ENCODE measurements at regions not wholly inside any gene's neighbourhood (a gene's known extent, or its start where the extent isn't known, plus 50 kb on each side); places are given as distances from the start of the nearest gene placed in this dataset.
"Not testable (repeated sequence)": the region's sequence is repeated elsewhere in the genome, so short reads cannot be mapped to it uniquely, and the experiment has no call there.

DNA sequence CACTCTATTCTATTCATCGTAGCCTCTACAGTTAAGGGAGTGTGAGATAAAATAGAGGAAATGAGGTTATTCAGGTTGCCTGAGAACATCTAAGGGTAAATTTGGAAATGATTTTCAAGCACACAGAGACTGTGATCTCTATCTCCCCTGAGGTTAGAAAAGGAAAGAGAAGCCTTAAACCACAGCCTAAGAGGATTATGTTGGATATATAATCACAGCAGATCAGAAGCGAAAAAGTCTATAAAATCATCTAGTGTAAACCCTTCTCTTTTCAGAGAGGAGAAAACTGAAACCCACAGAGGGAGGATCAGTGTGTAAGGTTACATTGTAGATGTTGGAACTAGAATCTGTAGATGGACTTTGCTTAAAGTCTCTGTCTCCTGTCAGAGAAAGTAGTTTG lies 90.6 kb upstream of the SEMA3E start:
- no peak for DNase-seq (ENCODE audit: low read depth, low spot score)
- no peak overlapping the region for H3K4me3 ChIP-seq (ENCODE audit: low read depth, low read length)
- in situ Hi-C loops (cut with HindIII; ENCODE audit: low sequenced_read_pairs), result no loop called here
- TF ChIP-seq, protein P1, sequence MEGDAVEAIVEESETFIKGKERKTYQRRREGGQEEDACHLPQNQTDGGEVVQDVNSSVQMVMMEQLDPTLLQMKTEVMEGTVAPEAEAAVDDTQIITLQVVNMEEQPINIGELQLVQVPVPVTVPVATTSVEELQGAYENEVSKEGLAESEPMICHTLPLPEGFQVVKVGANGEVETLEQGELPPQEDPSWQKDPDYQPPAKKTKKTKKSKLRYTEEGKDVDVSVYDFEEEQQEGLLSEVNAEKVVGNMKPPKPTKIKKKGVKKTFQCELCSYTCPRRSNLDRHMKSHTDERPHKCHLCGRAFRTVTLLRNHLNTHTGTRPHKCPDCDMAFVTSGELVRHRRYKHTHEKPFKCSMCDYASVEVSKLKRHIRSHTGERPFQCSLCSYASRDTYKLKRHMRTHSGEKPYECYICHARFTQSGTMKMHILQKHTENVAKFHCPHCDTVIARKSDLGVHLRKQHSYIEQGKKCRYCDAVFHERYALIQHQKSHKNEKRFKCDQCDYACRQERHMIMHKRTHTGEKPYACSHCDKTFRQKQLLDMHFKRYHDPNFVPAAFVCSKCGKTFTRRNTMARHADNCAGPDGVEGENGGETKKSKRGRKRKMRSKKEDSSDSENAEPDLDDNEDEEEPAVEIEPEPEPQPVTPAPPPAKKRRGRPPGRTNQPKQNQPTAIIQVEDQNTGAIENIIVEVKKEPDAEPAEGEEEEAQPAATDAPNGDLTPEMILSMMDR (IDR thresholded peaks at IDR 0.05; ENCODE audit: low read depth, low read length), result no peak

DNA sequence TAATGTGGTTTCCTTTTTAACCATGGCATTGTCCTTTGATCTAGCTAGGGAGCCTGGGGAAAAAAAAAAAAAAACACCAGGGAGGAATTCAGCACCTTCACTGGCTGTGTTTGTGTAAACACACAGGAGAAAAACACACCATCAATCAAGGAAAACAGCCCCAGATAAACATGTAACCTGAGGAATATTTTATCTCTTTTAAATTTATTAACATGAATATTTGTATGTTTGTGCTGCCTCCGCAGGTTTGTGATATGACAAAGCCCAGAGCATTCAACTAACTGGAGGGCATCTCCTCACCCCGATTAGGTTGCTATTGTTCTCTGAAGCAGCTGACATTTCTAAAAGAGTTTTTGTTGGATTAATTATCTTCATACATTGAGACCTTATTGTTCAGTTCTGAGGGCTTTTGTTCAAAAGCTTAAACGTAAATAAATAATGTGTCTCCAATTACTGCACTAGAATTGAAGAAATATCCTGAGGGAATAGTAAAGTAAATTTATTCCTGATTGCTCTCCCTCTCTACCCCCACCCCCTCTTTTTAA lies 89.4 kb upstream of the SEMA3E start:
- no peak for DNase-seq (ENCODE audit: low read depth, low spot score)
- TF ChIP-seq, protein P1 (IDR thresholded peaks at IDR 0.05; ENCODE audit: low read depth, low read length), result no peak
- H3K4me3 ChIP-seq (ENCODE audit: low read depth, low read length), result no peak overlapping the region
- in situ Hi-C loops (cut with HindIII; ENCODE audit: low sequenced_read_pairs), result no loop called here

DNA sequence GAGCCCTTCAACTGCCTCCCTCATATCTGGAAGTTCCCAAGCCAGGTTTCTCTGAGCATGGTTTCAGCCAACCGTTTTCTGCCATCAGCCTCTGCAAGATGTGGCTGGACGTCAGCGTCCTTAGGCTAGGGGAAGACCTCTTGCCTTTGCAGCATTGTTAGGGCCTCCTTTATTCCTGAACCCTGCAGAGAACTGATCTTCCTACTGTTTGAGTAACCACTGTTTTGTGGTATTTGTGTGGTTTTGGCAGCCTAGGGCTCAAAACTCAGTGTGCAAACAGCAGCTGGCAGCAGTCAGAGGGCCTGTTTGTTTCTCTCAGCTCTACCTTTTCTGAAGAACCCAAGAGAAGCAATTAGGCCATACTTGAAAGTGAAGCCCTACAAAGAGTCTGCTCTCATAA lies 83.4 kb upstream of the SEMA3E start:
- peak; percentile 63 for DNase-seq (ENCODE audit: low read depth, low spot score)
- H3K4me3 ChIP-seq (ENCODE audit: low read depth, low read length), result no peak overlapping the region
- TF ChIP-seq, protein P1 (IDR thresholded peaks at IDR 0.05; ENCODE audit: low read depth, low read length), result no peak
- in situ Hi-C loops (cut with HindIII; ENCODE audit: low sequenced_read_pairs), result no loop called here

DNA sequence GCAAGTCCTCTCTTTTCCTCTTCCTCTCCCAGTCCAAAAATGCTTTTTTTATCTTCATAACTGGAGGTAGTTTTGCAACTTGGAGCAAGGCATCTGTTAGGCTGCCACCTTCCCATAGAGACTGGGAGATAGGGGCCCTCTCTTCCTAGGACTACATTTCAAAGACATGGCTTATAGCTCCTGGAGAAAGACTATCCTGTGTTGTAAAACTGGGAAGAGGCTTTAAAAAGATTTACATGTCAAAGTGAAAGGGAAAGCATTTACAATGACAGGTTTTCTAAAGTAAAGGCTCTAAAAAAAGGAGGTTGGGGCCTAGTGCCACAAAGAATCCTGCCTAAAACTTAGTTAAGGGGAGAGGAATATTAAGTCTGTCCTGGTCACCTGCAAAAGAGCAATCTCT lies 82.2 kb upstream of the SEMA3E start:
- TF ChIP-seq, protein P1 (IDR thresholded peaks at IDR 0.05; ENCODE audit: low read depth, low read length), result no peak
- H3K4me3 ChIP-seq (ENCODE audit: low read depth, low read length), result no peak overlapping the region
- in situ Hi-C loops (cut with HindIII; ENCODE audit: low sequenced_read_pairs), result no loop called here
- DNase-seq (ENCODE audit: low read depth, low spot score), result no peak

DNA sequence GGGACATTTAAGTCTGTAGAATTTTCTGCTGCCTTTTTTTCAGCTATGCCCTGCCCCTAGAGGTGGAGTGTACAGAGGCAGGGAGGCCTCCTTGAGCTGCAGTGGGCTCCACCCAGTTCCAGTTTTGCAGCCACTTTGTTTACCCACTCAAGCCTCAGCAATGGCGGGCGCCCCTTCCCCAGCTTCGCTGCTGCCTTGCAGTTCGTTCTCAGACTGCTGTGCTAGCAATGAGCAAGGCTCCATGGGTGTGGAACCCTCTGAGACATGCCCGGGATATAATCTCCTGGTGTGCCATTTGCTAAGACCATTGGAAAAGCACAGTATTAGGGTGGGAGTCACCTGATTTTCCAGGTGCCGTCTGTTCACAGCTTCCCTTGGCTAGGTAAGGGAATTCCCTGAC lies 68.0 kb upstream of the SEMA3E start:
- DNase-seq (ENCODE audit: low read depth, low spot score); in situ Hi-C loops (cut with HindIII; ENCODE audit: low sequenced_read_pairs); H3K4me3 ChIP-seq (ENCODE audit: low read depth, low read length): not testable (repeated sequence)

DNA sequence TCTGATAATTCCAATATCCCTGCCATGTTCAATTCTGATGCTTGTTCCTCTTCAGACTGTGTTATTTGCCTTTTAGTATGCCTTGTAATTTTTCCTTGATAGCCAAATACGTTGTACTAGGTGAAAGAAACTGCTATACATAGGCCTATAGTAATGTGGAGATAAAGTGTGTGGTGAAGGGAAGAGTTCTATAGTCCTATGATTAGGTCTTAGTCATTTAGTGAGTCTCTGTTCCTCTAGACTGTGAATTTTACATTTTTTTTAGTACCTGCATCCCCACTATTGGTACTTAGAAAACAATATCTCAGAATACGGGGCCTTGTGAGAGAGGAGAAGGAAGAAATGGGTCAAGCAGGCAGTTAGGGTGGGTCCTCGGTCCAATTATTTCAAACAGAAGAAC lies 59.6 kb upstream of the SEMA3E start:
- no peak overlapping the region for H3K4me3 ChIP-seq (ENCODE audit: low read depth, low read length)
- TF ChIP-seq, protein P1 (IDR thresholded peaks at IDR 0.05; ENCODE audit: low read depth, low read length), result no peak
- DNase-seq (ENCODE audit: low read depth, low spot score), result no peak
- in situ Hi-C loops (cut with HindIII; ENCODE audit: low sequenced_read_pairs), result no loop called here

DNA sequence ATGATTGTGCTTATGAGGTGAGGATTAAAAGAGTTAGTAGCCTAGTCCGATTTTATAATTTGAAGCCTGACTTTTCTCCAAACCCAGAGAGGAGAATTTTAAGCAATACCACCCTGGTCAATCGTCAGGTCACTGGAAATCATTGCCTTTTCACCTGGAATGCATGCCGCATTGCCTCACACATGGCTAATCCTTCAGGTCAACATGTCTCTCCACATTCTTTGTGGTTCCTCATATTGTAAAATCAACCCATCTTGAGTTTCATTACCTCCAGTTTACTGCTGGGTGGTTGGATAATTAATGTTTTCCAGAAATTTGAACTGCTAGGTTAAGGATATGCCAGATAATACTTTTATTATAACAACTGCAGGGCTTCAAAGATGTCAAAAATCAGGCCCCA lies 55.6 kb upstream of the SEMA3E start:
- in situ Hi-C loops (cut with HindIII; ENCODE audit: low sequenced_read_pairs), result no loop called here
- H3K4me3 ChIP-seq (ENCODE audit: low read depth, low read length), result no peak overlapping the region
- TF ChIP-seq, protein P1 (IDR thresholded peaks at IDR 0.05; ENCODE audit: low read depth, low read length), result no peak
- DNase-seq (ENCODE audit: low read depth, low spot score), result no peak
